HL-60 (cell line): ENCODE measurements at regions not wholly inside any gene's neighbourhood (a gene's known extent, or its start where the extent isn't known, plus 50 kb on each side); places are given as distances from the start of the nearest gene placed in this dataset.

Experiments used
- GABPA ChIP-seq: IDR thresholded peaks from 2 replicates; pipeline ENCODE4 v1.6.1; 2012; ENCODE audit warnings: low read depth
- POLR2AphosphoS5 ChIP-seq: IDR thresholded peaks from 2 replicates; pipeline ENCODE4 v1.6.1; 2012; ENCODE audit warnings: low read depth
- SPI1 ChIP-seq: IDR thresholded peaks from 2 replicates; pipeline ENCODE4 v1.6.1; 2012; ENCODE audit warnings: low read depth, mild to moderate bottlenecking, borderline replicate concordance
- TF ChIP-seq, protein P1 (sequence below): IDR thresholded peaks from one replicate; pipeline ENCODE4 v1.5.1; 2011; ENCODE audit warnings: low read length, control low read depth, inconsistent platforms; ENCODE audit not compliant: insufficient read depth
- TF ChIP-seq, protein P2 (sequence below): IDR thresholded peaks from 2 replicates; pipeline ENCODE4 v1.6.1; 2012; ENCODE audit warnings: low read depth; ENCODE audit not compliant: insufficient replicate concordance

- TF ChIP-seq, protein P1, sequence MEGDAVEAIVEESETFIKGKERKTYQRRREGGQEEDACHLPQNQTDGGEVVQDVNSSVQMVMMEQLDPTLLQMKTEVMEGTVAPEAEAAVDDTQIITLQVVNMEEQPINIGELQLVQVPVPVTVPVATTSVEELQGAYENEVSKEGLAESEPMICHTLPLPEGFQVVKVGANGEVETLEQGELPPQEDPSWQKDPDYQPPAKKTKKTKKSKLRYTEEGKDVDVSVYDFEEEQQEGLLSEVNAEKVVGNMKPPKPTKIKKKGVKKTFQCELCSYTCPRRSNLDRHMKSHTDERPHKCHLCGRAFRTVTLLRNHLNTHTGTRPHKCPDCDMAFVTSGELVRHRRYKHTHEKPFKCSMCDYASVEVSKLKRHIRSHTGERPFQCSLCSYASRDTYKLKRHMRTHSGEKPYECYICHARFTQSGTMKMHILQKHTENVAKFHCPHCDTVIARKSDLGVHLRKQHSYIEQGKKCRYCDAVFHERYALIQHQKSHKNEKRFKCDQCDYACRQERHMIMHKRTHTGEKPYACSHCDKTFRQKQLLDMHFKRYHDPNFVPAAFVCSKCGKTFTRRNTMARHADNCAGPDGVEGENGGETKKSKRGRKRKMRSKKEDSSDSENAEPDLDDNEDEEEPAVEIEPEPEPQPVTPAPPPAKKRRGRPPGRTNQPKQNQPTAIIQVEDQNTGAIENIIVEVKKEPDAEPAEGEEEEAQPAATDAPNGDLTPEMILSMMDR, result no peak
- no peak for TF ChIP-seq POLR2AphosphoS5
- no peak for TF ChIP-seq GABPA
- TF ChIP-seq, protein P2, sequence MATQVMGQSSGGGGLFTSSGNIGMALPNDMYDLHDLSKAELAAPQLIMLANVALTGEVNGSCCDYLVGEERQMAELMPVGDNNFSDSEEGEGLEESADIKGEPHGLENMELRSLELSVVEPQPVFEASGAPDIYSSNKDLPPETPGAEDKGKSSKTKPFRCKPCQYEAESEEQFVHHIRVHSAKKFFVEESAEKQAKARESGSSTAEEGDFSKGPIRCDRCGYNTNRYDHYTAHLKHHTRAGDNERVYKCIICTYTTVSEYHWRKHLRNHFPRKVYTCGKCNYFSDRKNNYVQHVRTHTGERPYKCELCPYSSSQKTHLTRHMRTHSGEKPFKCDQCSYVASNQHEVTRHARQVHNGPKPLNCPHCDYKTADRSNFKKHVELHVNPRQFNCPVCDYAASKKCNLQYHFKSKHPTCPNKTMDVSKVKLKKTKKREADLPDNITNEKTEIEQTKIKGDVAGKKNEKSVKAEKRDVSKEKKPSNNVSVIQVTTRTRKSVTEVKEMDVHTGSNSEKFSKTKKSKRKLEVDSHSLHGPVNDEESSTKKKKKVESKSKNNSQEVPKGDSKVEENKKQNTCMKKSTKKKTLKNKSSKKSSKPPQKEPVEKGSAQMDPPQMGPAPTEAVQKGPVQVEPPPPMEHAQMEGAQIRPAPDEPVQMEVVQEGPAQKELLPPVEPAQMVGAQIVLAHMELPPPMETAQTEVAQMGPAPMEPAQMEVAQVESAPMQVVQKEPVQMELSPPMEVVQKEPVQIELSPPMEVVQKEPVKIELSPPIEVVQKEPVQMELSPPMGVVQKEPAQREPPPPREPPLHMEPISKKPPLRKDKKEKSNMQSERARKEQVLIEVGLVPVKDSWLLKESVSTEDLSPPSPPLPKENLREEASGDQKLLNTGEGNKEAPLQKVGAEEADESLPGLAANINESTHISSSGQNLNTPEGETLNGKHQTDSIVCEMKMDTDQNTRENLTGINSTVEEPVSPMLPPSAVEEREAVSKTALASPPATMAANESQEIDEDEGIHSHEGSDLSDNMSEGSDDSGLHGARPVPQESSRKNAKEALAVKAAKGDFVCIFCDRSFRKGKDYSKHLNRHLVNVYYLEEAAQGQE, result no peak
- no peak for TF ChIP-seq SPI1
These were observed 1133.3 kb upstream of the PIK3C3 start for GRCh38 chr18:40821596-40822243.
